GM18867 (cell line): ENCODE measurements at regions not wholly inside any gene's neighbourhood (a gene's known extent, or its start where the extent isn't known, plus 50 kb on each side); places are given as distances from the start of the nearest gene placed in this dataset.
"Not testable (repeated sequence)": the region's sequence is repeated elsewhere in the genome, so short reads cannot be mapped to it uniquely, and the experiment has no call there.

ENCODE experiments used
- ATAC-seq: cut with Tn5 transposase; IDR thresholded peaks from one replicate; pipeline ENCODE4 v1.9.1; 2021; ENCODE audit warnings: mild to moderate bottlenecking, moderate library complexity; ENCODE audit not compliant: unreplicated experiment

GRCh38 chr1:233473549-233474204, 140.2 kb upstream of the KCNK1 start:
- ATAC-seq, result no peak

GRCh38 chr1:233477359-233477758, 136.5 kb upstream of the KCNK1 start:
- no peak for ATAC-seq

GRCh38 chr1:233478611-233479010, 135.3 kb upstream of the KCNK1 start:
- no peak for ATAC-seq

GRCh38 chr1:233479110-233479890, 134.6 kb upstream of the KCNK1 start:
- no peak for ATAC-seq

GRCh38 chr1:233480198-233480597, 133.7 kb upstream of the KCNK1 start:
- no peak for ATAC-seq

- no peak for ATAC-seq
These were observed 131.5 kb upstream of the KCNK1 start for GRCh38 chr1:233482388-233482787.

- ATAC-seq, result no peak
These were observed 128.5 kb upstream of the KCNK1 start for GRCh38 chr1:233485385-233485784.

- ATAC-seq, result no peak
These were observed 128.0 kb upstream of the KCNK1 start for GRCh38 chr1:233485809-233486398.

- ATAC-seq, result no peak
These were observed 126.5 kb upstream of the KCNK1 start for GRCh38 chr1:233487408-233487807.

- ATAC-seq, result no peak
These were observed 124.5 kb upstream of the KCNK1 start for GRCh38 chr1:233489411-233489810.

GRCh38 chr1:233490488-233490887, 123.4 kb upstream of the KCNK1 start:
- no peak for ATAC-seq

- ATAC-seq, result no peak
These were observed 121.8 kb upstream of the KCNK1 start for GRCh38 chr1:233491953-233492620.

- ATAC-seq, result no peak
These were observed 116.9 kb upstream of the KCNK1 start for GRCh38 chr1:233496993-233497392.

GRCh38 chr1:233497679-233498078, 116.2 kb upstream of the KCNK1 start:
- ATAC-seq, result no peak

- no peak for ATAC-seq
These were observed 113.8 kb upstream of the KCNK1 start for GRCh38 chr1:233500106-233500505.

GRCh38 chr1:233503366-233503954, 110.4 kb upstream of the KCNK1 start:
- ATAC-seq, result no peak

- ATAC-seq, result no peak
These were observed 108.8 kb upstream of the KCNK1 start for GRCh38 chr1:233505130-233505529.

GRCh38 chr1:233505889-233506288, 108.0 kb upstream of the KCNK1 start:
- not testable (repeated sequence) for ATAC-seq

GRCh38 chr1:233509526-233509925, 104.4 kb upstream of the KCNK1 start:
- no peak for ATAC-seq

- no peak for ATAC-seq
These were observed 101.4 kb upstream of the KCNK1 start for GRCh38 chr1:233512538-233512937.

- ATAC-seq, result no peak
These were observed 100.5 kb upstream of the KCNK1 start for GRCh38 chr1:233513431-233513830.
